Adrenal gland (tissue), 5 donors: ENCODE measurements at regions not wholly inside any gene's neighbourhood (a gene's known extent, or its start where the extent isn't known, plus 50 kb on each side); places are given as distances from the start of the nearest gene placed in this dataset.

Source experiments
- CTCF ChIP-seq, 6 experiments: fragments of 450-650 bp in 4 of 6; fragments of 200-600 bp in 2 of 6; sonication (generic) in 1 of 6; IDR thresholded peaks; 1 replicate in 5 of 6; 2 replicates in 1 of 6; pipeline versions ENCODE4 v1.5.1 to v1.8.0; 2016 to 2021; ENCODE audit warnings: antibody characterized with exemption in 6 of 6, mild to moderate bottlenecking in 2 of 6, moderate library complexity in 1 of 6
- POLR2A ChIP-seq, 2 donors: fragments of 450-650 bp; IDR thresholded peaks; one replicate each; pipeline ENCODE4 v1.6.1; 2017; ENCODE audit warnings: antibody characterized with exemption in 2 of 2, mild to moderate bottlenecking in 2 of 2, moderate library complexity in 1 of 2
- donor health status: DM: no; HTN: no; CAD: no.

DNA sequence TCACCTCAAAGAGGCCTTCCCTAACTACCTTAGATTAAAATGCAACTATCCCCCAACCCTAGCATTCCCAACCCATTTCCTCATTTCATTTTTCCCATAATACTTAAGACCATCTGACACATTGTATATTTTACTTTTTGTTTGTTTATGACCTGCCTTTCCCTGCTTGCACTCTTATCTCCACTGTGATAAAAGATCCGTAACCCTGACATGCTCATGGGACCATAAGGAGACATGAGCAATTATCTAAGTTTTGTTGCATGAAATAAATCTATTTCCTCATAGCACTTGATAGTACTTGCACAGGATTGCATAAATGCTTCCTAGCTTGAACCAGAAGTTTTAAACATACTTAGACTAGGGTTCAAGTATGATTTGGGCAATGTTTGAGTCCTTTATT lies 323.7 kb downstream of the NPR3 start:
- no peak for TF ChIP-seq CTCF (IDR thresholded peaks at IDR 0.05)
- TF ChIP-seq POLR2A (IDR thresholded peaks at IDR 0.05), result no peak
